BJ (cell line): ENCODE measurements at regions not wholly inside any gene's neighbourhood (a gene's known extent, or its start where the extent isn't known, plus 50 kb on each side); places are given as distances from the start of the nearest gene placed in this dataset.

Experiments used
- CTCF ChIA-PET: fragments of 350-600 bp; formaldehyde crosslinking; extraction: SDS; loops from one replicate; lab custom pipeline; 2021; ENCODE audit warnings: antibody characterized with exemption, inconsistent platforms; lab: Yijun Ruan, JAX
- POLR2A ChIA-PET: fragments of 300-600 bp; sonication (Branson Sonifier 250); formaldehyde crosslinking; extraction: SDS; loops from one replicate; lab custom pipeline; 2021; ENCODE audit warnings: antibody characterized with exemption; lab: Charles Lee
- DNase-seq: peaks from one replicate; pipeline ENCODE4 v3.0.0-alpha.2; 2011; ENCODE audit warnings: low read depth
- H3K27me3 ChIP-seq: 2 replicates; pipeline ENCODE4 v1.6.0; 2011; ENCODE audit warnings: low read length; ENCODE audit not compliant: control insufficient read depth, insufficient read depth
- H3K36me3 ChIP-seq: 2 replicates; pipeline ENCODE4 v1.5.1; 2011; ENCODE audit warnings: low read length; ENCODE audit not compliant: control insufficient read depth, insufficient read depth
- H3K4me3 ChIP-seq: 2 replicates; pipeline ENCODE4 v1.5.1; 2011; ENCODE audit warnings: low read depth, mild to moderate bottlenecking, control low read depth, low read length
- TF ChIP-seq, protein P1 (sequence below): IDR thresholded peaks from 2 replicates; pipeline ENCODE4 v1.5.1; 2011; ENCODE audit warnings: low read depth, mild to moderate bottlenecking, control low read depth, inconsistent platforms, low read length, moderate library complexity; ENCODE audit not compliant: insufficient read depth

DNA sequence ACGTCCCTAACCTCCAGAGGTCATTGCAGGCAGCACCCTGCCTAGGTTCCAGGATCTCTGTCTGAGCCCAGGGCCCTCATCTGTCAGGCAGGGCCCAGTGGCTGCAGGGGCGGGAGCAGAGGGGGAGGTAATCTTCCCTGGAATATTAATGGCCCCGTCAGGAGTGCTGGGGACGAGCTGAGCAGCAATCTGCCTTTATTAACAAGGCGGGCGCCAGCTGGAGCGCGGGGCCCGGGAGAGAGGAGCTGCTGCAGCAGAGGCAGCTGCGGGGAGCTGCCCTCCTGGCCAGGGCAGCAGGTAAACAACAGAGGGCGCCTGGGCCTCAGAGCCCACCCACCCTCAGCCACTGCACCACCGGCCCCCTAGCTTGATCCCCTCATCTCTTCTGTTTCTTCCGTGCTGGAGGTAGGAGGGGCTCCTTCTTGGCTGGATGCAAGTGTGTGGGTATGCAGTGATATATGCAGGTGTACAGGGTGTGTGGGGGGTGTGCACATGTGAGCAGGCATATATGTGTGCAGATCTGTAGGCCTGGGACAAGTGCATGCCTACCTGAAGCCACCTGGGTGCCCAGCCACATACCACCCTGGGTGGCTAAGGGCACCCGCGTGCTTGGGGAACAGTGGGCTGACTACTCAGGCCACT is 131.8 kb upstream of the MLN start:
- Histone ChIP-seq H3K27me3 (peaks cover 32% of the 10 kb centered on the region), H3K4me3 (no peak overlapping the region), H3K36me3 (no peaks in the 10 kb centered on the region)
- TF ChIP-seq, protein P1, sequence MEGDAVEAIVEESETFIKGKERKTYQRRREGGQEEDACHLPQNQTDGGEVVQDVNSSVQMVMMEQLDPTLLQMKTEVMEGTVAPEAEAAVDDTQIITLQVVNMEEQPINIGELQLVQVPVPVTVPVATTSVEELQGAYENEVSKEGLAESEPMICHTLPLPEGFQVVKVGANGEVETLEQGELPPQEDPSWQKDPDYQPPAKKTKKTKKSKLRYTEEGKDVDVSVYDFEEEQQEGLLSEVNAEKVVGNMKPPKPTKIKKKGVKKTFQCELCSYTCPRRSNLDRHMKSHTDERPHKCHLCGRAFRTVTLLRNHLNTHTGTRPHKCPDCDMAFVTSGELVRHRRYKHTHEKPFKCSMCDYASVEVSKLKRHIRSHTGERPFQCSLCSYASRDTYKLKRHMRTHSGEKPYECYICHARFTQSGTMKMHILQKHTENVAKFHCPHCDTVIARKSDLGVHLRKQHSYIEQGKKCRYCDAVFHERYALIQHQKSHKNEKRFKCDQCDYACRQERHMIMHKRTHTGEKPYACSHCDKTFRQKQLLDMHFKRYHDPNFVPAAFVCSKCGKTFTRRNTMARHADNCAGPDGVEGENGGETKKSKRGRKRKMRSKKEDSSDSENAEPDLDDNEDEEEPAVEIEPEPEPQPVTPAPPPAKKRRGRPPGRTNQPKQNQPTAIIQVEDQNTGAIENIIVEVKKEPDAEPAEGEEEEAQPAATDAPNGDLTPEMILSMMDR, result no peak
- no peak for DNase-seq
- POLR2A ChIA-PET, result no interaction called here
- CTCF ChIA-PET, result interaction anchor here (1.3 kb wide), 1 partner anchor 14 kb away, joined by 3 read pairs; no protein-coding TSS in a partner anchor

DNA sequence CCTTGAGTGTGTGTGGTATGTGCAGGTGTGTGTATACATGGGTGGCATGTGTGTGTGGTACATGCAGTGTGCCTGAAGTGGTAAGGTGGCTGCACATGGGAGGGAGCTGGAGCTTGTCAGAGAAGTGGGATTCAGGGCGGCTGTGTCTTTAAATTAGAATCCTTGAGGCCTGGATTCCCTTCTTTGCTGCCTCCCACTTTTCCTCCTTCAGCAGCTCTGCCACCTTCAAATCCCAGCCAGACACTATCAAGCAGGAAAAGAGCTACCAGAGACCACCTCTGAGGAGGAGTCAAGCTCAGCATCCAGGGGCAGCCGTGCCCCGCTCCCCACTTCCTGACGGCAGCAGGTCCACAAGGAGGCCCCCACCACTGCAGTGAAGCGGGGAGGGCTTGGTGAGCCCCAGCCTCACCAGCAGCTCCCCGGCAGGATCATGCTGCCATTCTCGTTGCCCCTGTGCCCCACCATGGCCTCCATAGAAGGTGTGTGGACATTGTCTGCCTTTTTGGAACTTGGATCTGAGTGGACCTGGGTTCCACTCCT is 131.0 kb upstream of the MLN start:
- Histone ChIP-seq H3K27me3 (peaks cover 33% of the 10 kb centered on the region), H3K36me3 (no peaks in the 10 kb centered on the region), H3K4me3 (no peak overlapping the region)
- TF ChIP-seq, protein P1, result no peak
- ChIA-PET POLR2A (no interaction called here), CTCF (no interaction called here)
- no peak for DNase-seq

DNA sequence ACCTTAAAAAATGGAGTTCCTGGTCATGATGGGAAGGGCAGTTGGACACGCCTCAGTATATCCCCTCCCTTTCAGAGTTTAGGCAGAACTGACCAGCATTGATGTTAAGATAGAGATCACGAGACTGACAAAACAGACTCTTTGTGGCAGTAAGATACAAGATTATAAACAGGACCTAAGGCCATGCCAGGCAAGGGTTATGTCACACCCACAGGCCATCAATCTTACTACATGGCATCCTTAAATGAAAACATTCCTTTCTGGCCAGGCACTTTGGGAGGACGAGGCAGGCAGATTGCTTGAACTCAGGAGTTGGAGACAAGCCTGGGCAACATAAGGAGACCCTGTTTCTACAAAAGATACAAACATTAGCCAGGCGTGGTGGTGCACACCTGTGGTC is 129.3 kb upstream of the MLN start:
- CTCF ChIA-PET, result no interaction called here
- H3K27me3 ChIP-seq, result peaks cover 27% of the 10 kb centered on the region
- TF ChIP-seq, protein P1, result no peak
- no peak for DNase-seq
- no peak overlapping the region for H3K4me3 ChIP-seq
- no peaks in the 10 kb centered on the region for H3K36me3 ChIP-seq
- POLR2A ChIA-PET, result no interaction called here

DNA sequence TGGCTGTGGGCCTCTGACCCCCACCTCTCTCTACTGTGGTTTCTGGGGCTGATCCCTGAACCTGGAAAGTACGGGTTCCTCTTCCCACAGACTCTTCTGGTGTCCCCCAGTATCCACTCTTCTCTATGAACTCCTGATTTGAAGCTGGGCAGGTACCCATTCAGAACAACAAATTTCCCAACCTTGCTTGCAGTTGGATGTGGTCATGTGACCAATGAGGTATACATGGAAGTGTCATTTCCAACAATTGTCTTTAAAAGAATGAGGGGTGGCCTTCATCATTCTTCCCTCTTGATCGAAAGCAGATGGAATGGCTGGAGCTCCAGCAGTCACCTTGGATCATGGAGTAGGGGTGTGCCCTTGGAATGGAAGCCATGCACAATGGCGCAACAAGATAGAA is 128.0 kb upstream of the MLN start:
- TF ChIP-seq, protein P1, result no peak
- no peaks in the 10 kb centered on the region for H3K36me3 ChIP-seq
- DNase-seq, result no peak
- POLR2A ChIA-PET, result no interaction called here
- no peak overlapping the region for H3K4me3 ChIP-seq
- CTCF ChIA-PET, result interaction anchor here (1.1 kb wide), 1 partner anchor 17 kb away, joined by 3 read pairs; no protein-coding TSS in a partner anchor
- peaks cover 24% of the 10 kb centered on the region for H3K27me3 ChIP-seq

DNA sequence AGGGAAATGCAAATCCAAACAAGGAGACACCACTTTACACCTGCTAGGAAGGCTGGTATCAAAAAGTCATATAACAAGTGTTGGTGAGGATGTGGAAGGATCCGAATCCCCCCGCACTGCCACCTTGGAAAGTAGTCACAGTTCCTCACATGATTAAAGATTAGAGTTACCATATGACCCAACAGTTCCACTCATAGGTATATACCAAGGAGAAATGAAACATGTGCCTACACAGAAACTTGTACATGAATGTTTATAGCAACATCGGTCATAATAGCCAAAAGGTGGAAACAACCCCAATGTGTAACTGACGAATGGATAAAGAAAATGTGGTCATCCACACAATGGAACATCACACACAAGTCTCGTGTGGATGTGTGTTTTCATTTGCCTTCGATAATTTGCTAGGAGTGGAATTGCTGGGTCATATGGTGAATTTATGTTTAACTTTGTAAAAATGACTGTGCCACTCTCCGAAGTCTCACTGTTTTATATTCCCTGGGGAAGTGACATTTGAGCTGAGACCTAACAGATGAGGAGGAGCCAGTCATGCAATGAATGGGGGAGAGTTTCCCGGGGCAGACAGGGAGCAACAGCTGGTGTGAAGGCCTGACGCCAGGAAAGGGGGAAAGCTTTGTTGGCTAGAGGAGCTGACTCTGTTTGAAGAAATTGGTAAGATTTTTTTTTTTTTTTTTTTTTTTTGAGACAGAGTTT is 125.9 kb upstream of the MLN start:
- POLR2A ChIA-PET, result no interaction called here
- Histone ChIP-seq H3K27me3 (peaks cover 13% of the 10 kb centered on the region), H3K36me3 (no peaks in the 10 kb centered on the region), H3K4me3 (no peak overlapping the region)
- CTCF ChIA-PET, result no interaction called here
- no peak for DNase-seq
- TF ChIP-seq, protein P1, result no peak
